OCI-LY7 (cell line): ENCODE measurements at regions not wholly inside any gene's neighbourhood (a gene's known extent, or its start where the extent isn't known, plus 50 kb on each side); places are given as distances from the start of the nearest gene placed in this dataset.

Experiments used
- CTCF ChIP-seq: fragments of 200-600 bp; sonication (generic); conservative IDR thresholded peaks from 2 replicates; pipeline ENCODE4 v1.5.1; 2014; ENCODE audit warnings: mild to moderate bottlenecking, antibody characterized with exemption, low read length, moderate library complexity, mixed read lengths
- EZH2phosphoT487 ChIP-seq: fragments of 200-600 bp; sonication (generic); IDR thresholded peaks from 2 replicates; pipeline ENCODE4 v1.6.1; 2018; ENCODE audit warnings: low read depth, borderline replicate concordance, mild to moderate bottlenecking, mixed run types, antibody characterized with exemption, low read length, moderate library complexity, mixed read lengths

GRCh38 chr9:91090130-91090410, 271.6 kb downstream of the AUH start:
- TF ChIP-seq CTCF (no peak), EZH2phosphoT487 (no peak)
